ENCODE measurements at regions not wholly inside any gene's neighbourhood (a gene's known extent, or its start where the extent isn't known, plus 50 kb on each side); places are given as distances from the start of the nearest gene placed in this dataset.
"Not testable (repeated sequence)": the region's sequence is repeated elsewhere in the genome, so short reads cannot be mapped to it uniquely, and the experiment has no call there.

GRCh38 chr11:69572861-69573260 lies 68.1 kb upstream of the CCND1 start:
- DNase-seq: no peak

DNA sequence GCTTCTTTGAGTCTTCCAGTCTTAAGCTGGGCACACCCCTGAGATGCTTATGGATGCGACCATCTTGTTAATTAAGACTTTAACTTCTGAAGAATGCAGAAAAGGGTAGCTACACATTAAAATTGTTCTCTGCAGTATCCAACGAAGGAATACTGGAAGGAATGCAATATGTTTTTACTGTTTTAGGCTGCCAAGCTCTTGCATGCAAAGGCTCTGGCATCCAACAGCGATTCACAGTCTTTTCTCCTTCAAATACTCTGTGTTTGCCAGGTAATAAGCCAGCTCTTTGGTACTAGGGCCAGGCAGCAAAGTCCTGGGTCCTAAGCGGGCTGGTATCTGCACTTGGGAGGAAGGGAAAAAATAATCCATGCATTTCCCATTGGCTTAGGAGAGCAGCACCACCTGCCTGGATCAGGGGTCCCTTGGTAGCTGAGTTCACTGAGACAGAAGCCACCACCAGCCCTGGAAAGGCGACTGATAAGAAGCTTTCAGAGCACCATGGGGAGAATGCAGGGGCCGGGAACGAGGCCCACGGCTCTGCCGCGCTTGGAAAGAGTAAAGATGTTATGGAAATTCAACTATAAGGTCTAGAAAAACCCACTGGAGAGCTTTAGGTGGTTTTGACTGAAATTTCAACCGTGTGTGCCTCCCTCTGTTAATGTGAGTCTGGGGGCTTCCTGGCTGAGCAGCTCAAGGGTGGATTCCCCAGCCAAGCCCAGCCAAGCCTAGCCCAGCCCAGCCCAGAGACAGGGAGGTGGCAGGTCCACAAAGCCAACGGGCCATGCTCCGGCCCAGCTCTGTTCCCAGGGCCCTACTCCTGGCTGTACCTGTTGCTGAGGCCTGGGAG lies 67.0 kb upstream of the CCND1 start:
- DNase-seq: no peak

DNA sequence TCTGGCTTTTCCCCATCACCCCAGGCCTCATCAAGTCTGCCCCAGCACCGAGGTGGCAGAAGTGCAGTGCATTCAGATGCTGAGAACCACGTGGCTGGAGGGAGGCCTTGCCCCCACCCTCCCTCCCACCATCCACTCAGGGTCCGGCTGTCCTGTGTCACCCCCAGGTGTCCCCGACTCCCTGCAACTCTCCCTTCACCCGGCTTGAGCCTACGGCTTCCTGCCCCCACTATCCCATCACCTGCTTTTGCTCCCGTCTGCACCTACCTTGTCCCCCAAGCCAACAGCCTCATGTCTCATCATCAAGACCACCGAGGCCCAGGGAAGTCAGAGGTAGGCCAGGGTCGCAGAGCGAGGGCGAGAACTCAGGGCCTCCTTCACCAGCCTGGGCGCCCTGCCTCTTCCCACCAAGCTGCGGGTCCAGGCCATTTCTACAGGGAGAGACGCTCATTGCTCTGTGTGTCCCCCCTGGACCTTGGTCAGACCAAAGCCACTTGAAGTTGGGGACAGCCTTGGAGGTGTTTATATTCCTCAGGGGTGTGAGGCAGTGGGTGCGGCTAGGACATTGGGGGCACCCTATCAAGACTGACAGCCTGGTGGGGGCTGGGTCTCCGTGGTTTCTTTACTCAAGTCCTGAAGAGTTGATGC lies 66.2 kb upstream of the CCND1 start:
- no peak for DNase-seq

GRCh38 chr11:69575296-69576068 lies 65.5 kb upstream of the CCND1 start:
- no peak for DNase-seq

DNA sequence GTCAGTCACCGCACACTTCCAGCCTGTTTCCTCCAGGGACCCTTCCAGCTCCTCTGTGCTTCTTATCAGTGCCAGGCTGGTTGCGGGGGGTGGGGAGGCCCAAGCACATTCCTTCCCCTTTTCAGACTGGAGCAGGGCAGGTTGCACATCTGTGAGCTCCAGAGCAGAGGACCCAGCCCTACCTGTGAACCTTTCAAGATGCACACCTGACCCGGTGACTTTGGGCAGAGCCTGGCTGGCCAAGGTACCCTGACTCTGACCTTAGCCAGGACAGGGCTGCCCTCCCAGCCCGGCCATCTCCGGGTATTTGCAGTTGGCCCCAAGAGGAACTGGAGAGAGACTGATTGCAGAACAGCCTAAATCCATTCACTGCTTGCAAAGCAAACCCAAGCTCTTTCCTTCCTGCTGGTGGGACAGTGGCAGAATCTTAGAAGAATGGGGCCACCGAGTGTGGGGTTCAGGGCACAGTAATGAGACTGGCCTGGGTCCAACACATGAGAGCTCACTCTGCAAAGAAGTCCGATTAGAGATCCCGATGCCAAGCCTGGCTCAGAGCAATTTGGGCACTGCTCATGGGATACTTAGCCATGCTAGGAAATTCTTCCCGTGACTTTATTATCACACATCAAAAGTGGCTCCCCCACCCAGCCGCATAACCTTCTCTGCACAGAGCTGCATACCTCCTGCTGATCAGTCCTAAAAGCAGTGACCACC lies 64.7 kb upstream of the CCND1 start:
- DNase-seq: no peak

GRCh38 chr11:69578167-69578566 lies 62.8 kb upstream of the CCND1 start:
- DNase-seq: no peak

DNA sequence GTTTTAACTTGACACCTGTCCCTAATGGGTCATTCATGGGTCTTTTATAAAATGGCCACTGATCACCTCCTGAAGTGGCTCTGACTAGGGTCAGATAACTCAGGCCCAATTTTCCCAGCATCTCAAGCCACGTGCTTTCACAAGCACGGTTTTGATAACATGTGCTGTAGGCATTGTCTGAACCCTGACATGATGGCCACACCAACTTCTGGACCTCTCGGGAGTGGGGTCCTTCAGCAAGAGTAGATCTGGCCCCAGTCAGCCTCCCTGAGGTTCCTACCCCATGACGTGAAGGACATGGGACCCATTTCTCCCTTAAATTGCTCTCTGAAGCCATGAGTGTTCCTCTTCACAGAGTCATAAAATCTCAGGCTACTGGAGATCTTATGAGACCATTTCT lies 60.4 kb upstream of the CCND1 start:
- no peak for DNase-seq

DNA sequence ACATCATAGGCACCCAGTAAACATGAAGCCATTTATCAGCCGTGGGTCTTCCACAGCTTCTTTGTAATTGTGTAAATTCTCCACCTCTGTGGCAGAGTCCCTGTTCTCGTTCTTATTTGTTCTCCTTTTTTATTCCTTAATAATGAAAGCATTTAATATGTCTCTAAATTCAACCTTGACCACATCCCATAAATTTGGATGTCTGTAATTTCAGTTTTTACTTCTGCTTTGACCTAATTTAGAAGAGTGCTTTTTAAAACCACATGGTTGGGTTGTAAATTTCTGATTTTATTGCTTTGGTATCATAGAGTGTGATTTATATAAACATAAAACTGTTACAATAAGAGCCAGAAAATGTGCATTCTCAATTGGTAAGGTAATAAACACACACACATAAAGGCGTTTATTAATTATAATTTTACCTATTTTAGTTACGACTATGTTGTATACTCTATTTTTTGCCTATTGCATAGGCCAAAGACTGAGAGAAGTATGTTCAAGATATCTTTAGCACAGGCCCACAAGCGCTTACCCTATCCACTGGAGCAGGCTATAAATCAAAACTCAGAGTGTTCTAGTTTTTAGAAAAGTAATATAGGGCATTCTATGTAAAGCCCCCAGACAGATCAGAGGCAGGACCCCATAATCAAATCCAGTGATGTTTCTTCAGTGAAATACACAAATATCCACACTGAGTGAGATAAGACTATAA lies 58.0 kb upstream of the CCND1 start:
- no peak for DNase-seq

GRCh38 chr11:69584160-69584559 lies 56.8 kb upstream of the CCND1 start:
- DNase-seq: no peak

DNA sequence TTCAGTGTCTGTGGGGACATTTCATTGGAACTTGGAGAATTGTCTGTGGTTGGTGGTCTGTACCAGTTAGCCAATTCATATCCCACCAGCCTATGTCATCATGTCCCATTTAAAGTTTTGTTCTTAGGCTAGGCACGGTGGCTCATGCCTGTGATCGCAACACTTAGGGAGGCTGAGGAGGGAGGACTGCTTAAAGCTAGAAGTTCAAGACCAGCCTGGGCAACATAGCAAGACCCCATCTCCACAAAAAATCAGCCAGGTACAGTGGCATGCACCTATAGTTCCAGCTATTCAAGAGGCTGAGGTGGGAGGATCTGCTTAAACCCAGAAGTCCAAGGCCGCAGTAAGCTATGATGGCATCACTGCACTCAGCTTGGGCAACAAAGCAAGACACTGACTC lies 55.6 kb upstream of the CCND1 start:
- no peak for DNase-seq

DNA sequence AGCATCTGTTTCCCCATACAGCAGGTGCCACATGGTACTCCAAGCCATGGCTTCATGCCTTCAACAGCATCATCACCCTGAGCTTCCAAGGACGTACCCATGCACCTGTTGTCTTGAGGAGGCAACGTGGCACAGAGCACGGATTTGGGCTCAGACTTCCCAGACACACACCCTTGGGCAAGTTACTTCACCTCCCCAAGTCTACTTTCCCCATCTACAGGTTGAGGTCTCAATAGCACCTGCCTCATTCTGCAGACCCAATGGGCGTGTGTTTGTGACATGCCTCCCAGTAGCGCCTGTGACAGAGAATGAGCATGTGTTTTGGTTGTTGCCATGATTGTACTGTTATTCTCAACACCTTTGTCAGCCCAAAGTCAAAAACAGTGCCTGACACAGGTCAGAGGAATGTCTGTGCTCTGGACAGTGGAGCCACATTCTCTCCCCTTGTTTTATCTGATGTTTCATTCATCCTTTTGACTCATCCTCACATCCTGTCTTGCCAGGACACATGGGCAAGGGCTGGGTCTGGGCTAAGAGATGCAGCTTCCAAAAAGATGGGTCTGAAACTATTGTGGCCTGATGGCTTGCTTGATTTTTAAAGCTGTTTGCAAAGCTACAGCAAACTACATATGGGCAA lies 53.4 kb upstream of the CCND1 start:
- DNase-seq: no peak

DNA sequence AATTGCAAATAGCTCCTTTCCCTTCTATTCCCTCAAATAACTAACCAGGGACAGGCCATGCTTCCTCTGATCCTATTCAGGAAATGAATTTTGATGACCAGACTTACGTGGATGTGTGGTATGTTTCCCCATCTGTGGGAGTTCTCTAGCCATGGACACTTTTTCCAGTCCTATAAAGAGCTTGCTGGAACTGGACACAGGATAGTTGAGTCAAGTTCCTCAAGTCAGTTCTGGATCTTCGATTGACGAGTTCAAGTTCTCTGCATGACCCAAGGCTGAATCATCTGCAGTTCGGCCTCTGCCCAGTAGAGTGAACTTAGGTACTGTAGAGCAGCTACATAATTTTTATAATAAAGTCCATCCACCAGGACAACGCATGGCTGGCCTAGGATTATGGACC lies 52.7 kb upstream of the CCND1 start:
- no peak for DNase-seq

DNA sequence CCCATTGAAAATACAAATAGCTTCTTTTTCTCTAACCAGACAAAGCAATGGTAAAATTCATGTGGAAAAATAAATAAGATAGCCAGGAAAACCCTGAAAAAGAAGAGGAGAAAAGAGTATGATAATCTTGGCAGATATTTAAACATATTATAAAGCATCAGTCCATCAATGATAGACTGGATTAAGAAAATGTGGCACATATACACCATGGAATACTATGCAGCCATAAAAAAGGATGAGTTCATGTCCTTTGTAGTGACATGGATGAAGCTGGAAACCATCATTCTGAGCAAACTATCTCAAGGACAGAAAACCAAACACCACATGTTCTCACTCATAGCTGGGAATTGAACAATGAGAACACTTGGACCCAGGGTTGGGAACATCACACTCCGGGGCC lies 50.9 kb upstream of the CCND1 start:
- not testable (repeated sequence) for DNase-seq

Measured in activated CD4-positive, CD25-positive, alpha-beta regulatory T cell treated with anti-CD3 and anti-CD28 coated beads, Interleukin-2, amount 50 U/mL, for 72 hours (primary cell).